Coronary artery (tissue), 2 donors: ENCODE measurements at regions not wholly inside any gene's neighbourhood (a gene's known extent, or its start where the extent isn't known, plus 50 kb on each side); places are given as distances from the start of the nearest gene placed in this dataset.

Experiments
- DNase-seq: peaks from one replicate; pipeline ENCODE4 v3.0.0-alpha.2; 2017; ENCODE audit warnings: low spot score
- H3K27ac ChIP-seq, 2 donors: fragments of 200-600 bp; sonication (generic); one replicate each; pipeline ENCODE4 v1.5.1; 2016 to 2019
- H3K4me3 ChIP-seq: fragments of 200-600 bp; sonication (generic); 2 replicates; pipeline ENCODE4 v1.5.1; 2016; ENCODE audit warnings: mild to moderate bottlenecking, moderate library complexity
- TF ChIP-seq, protein P1 (sequence below): fragments of 200-600 bp; sonication (generic); IDR thresholded peaks from one replicate; pipeline ENCODE4 v1.5.1; 2019; ENCODE audit warnings: antibody characterized with exemption

DNA sequence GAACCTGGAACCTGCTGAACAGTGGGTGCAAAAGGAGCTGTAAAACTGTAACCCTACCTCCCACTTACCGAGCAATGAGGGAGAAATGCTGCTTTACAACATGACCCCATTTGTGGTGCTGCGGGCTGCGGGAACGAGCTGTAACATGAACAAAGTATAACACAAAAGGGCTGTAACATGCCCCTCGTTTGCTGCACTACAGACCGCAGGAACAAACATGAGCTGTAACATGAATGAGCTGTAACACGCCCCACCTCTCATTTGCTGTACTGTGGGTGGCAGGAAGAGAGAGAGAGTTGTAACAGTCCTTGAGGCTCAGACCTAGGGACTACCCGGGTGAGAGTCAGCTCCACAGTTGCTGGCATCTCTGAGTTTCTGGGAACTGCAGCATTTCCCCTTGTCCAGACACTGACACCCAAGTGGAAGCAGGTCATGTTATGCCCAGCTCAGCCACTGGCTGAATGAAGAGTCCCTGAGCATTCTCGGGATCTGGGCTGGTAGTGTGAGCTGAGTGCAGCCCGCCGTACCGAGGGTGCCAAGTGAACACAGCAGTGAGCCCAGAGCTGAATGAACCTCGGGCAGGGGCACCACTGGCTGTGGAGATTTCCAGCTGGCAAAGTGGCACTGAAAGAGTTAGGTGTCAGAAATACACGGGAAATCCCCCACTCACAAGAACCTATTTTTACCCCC lies 1385.3 kb upstream of the SPRY2 start:
- Histone ChIP-seq H3K4me3 (no peak overlapping the region), H3K27ac (no peak overlapping the region)
- TF ChIP-seq, protein P1, sequence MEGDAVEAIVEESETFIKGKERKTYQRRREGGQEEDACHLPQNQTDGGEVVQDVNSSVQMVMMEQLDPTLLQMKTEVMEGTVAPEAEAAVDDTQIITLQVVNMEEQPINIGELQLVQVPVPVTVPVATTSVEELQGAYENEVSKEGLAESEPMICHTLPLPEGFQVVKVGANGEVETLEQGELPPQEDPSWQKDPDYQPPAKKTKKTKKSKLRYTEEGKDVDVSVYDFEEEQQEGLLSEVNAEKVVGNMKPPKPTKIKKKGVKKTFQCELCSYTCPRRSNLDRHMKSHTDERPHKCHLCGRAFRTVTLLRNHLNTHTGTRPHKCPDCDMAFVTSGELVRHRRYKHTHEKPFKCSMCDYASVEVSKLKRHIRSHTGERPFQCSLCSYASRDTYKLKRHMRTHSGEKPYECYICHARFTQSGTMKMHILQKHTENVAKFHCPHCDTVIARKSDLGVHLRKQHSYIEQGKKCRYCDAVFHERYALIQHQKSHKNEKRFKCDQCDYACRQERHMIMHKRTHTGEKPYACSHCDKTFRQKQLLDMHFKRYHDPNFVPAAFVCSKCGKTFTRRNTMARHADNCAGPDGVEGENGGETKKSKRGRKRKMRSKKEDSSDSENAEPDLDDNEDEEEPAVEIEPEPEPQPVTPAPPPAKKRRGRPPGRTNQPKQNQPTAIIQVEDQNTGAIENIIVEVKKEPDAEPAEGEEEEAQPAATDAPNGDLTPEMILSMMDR = no peak
- no peak for DNase-seq

DNA sequence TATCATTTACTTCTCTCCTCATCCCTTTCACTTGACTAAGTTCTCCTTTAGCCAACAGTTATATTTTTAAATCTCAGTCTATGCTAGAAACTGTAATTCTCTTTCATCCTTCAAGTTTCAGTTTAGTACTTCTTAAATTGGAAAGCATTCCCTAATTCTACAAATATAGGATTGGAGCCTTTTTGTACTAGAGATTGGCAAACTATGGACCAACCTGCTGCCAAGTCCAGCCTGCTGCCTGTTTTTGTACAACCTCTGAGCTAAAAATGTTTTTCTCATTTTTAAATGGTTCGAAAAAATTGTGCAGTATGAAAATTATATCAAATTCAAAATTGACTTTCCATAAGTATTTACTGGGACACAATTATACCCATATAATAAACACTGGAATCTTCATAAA lies 1381.5 kb upstream of the SPRY2 start:
- DNase-seq = no peak
- TF ChIP-seq, protein P1 = no peak
- no peak overlapping the region for H3K27ac ChIP-seq
- no peak overlapping the region for H3K4me3 ChIP-seq

DNA sequence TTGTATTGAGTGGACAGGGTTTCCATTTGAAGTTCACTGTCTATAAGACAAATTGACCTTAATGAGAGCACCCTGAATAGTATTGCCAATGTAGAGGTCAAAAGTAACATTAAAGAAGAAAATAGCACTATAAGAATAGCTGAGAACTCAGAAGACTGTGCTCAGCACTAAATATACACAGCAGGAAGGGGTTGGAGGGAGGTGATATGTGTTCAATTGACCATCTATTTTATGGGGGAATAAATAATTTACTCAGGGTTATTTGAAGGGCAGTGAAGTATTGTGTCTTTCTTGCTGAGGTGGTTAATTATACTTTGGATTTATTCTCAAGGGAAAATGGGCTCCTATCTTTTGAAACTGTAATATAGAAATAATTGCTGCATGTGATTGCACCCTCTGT lies 1380.5 kb upstream of the SPRY2 start:
- H3K27ac ChIP-seq = no peak overlapping the region
- DNase-seq = no peak
- H3K4me3 ChIP-seq = no peak overlapping the region
- TF ChIP-seq, protein P1 = no peak

DNA sequence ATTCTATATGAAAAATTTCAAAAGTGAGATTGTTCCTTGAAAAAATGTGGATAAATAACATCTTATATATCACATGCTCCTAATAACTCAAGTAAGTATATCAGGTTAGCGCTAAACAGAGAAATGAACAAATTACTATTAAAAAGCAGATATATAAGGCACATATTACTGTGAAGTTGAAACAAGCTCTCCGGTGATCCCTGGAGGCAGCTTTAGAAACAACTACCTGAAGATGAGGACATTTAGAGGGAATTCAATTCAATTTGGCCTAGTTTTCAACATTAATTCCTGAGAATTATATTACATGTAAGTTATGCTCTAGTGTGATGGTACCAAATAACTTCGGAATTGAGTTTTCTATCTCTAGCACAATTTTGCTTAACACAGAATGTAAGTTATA lies 1373.6 kb upstream of the SPRY2 start:
- no peak overlapping the region for H3K4me3 ChIP-seq
- H3K27ac ChIP-seq = no peak overlapping the region
- DNase-seq = no peak
- TF ChIP-seq, protein P1 = no peak

DNA sequence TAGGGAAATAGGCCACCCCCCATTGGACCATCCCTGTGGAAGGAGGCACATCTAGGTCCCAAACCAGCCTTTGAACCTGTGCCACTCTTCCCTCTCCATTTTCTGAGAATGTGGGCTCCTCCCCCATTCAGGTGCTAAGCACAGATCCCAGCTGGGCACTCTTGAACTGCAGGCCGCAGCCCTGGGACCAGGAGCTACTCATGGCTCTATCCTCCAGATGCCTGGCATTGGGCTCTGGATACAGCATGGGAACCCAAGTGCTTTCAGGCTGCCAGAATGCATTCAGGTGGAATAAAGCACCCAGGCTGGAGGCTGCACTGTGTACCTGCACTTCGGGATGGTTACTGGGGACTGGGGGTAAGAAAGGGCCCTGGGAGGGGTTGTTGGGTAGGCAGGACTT lies 1372.3 kb upstream of the SPRY2 start:
- H3K4me3 ChIP-seq = no peak overlapping the region
- TF ChIP-seq, protein P1 = no peak
- DNase-seq = no peak
- H3K27ac ChIP-seq = no peak overlapping the region

DNA sequence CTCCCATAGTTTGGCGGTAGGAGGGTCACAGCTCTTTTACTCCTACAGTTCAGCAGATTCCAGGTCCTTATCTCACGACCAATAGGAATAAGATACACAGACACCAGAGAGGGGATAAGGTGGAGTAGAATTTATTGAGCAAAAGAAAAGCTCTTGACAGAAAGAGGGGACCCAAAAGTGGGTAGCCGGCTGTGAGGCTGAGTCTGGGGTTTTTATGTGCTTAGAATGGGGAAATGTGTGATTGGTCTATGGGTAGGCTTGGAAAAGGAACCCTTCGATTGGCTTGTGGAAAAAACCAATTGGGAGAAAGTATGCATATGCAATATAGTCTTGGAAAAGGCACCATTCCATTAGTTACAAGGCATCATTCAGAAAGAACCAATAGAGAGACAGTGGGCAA lies 1356.9 kb upstream of the SPRY2 start:
- Histone ChIP-seq H3K4me3 (no peak overlapping the region), H3K27ac (no peak overlapping the region)
- no peak for DNase-seq
- TF ChIP-seq, protein P1 = no peak

DNA sequence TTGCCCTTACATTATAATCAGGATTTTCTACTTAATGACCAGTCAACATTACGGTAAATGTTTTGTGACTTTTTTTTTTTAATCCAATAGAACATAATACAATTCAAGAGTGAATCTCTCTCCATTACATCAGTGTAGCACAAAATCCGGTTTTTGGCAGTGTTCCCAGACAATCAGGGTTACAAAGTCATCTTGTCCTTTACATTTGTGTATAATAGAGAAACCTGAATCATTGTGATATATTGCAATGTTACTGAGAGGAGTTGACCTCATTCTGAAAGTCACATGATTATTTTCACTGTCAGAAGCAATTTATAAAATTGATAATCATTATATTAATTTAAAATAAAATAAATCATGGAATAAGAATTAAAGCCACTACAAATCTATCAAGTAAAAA lies 1346.0 kb upstream of the SPRY2 start:
- no peak overlapping the region for H3K4me3 ChIP-seq
- H3K27ac ChIP-seq = no peak overlapping the region
- TF ChIP-seq, protein P1 = no peak
- DNase-seq = no peak
